Loucy (cell line): ENCODE measurements at regions not wholly inside any gene's neighbourhood (a gene's known extent, or its start where the extent isn't known, plus 50 kb on each side); places are given as distances from the start of the nearest gene placed in this dataset.

ENCODE experiments used
- CTCF ChIP-seq: fragments of 200-600 bp; sonication (generic); conservative IDR thresholded peaks from 2 replicates; pipeline ENCODE4 v1.5.1; 2014; ENCODE audit warnings: mild to moderate bottlenecking, antibody characterized with exemption, low read length
- EZH2phosphoT487 ChIP-seq: fragments of 200-600 bp; IDR thresholded peaks from 2 replicates; pipeline ENCODE4 v1.6.1; 2018; ENCODE audit warnings: antibody characterized with exemption, mild to moderate bottlenecking, moderate library complexity, borderline replicate concordance

DNA sequence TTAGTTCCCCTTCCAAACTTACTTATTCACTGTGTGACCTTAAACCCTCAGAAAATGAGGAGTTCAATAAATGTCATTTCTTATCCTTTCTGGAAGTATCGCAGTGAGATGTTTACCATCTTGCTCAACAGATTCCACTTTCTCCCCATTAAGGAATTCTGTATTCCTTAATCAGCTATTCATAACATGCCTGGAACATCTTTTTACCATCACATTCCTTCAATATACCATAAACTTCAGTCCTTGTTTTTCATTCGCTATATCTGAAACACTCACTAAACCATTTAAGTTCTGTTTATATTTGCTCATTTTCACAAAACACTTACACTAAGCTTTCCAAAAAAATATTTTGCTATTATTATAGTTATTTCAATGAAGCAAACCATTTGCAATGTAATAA is 1158.6 kb downstream of the CDH12 start:
- TF ChIP-seq CTCF (no peak), EZH2phosphoT487 (no peak)
